Activated CD8-positive, alpha-beta T cell treated with anti-CD3 and anti-CD28 coated beads for 36 hours (primary cell): ENCODE measurements at regions not wholly inside any gene's neighbourhood (a gene's known extent, or its start where the extent isn't known, plus 50 kb on each side); places are given as distances from the start of the nearest gene placed in this dataset.

Experiments
- ATAC-seq: fragments of 200-7000 bp; cut with Tn5 transposase; one replicate; pipeline ENCODE4 v1.10.0; 2021; ENCODE audit warnings: mild to moderate bottlenecking, moderate library complexity
- CTCF ChIA-PET: fragments of 350-600 bp; sonication (Branson Sonifier 250); formaldehyde crosslinking; loops from one replicate; lab custom pipeline; 2021; ENCODE audit warnings: antibody characterized with exemption; lab: Charles Lee
- POLR2A ChIA-PET: fragments of 350-600 bp; sonication (Branson Sonifier 250); formaldehyde crosslinking; loops from one replicate; lab custom pipeline; 2021; ENCODE audit warnings: antibody characterized with exemption; lab: Charles Lee
- DNase-seq: peaks from one replicate; pipeline ENCODE4 v3.0.0-alpha.2; 2020
- H3K27ac Mint-ChIP-seq: one replicate; pipeline ENCODE4 v1.8.0; 2021; ENCODE audit warnings: mild to moderate bottlenecking, mixed read lengths
- H3K27me3 Mint-ChIP-seq: one replicate; pipeline ENCODE4 v1.8.0; 2021; ENCODE audit warnings: mixed read lengths
- H3K36me3 Mint-ChIP-seq: one replicate; pipeline ENCODE4 v1.8.0; 2021; ENCODE audit warnings: low read depth, mixed read lengths
- H3K4me1 Mint-ChIP-seq: one replicate; pipeline ENCODE4 v1.8.0; 2021; ENCODE audit warnings: low read depth, mixed read lengths
- H3K4me3 Mint-ChIP-seq: one replicate; pipeline ENCODE4 v1.8.0; 2021; ENCODE audit warnings: mild to moderate bottlenecking, moderate library complexity, mixed read lengths
- H3K9me3 Mint-ChIP-seq: one replicate; pipeline ENCODE4 v1.8.0; 2021; ENCODE audit warnings: mixed read lengths
- intact Hi-C: fragments of 100-400 bp; cut with micrococcal nuclease; formaldehyde crosslinking; loops from one replicate; pipeline ENCODE4 v1.10.0; 2022
- TF ChIP-seq, protein P1 (sequence below): fragments of 200-600 bp; IDR thresholded peaks from one replicate; pipeline ENCODE4 v1.8.0; 2022; ENCODE audit warnings: antibody characterized with exemption, mild to moderate bottlenecking

DNA sequence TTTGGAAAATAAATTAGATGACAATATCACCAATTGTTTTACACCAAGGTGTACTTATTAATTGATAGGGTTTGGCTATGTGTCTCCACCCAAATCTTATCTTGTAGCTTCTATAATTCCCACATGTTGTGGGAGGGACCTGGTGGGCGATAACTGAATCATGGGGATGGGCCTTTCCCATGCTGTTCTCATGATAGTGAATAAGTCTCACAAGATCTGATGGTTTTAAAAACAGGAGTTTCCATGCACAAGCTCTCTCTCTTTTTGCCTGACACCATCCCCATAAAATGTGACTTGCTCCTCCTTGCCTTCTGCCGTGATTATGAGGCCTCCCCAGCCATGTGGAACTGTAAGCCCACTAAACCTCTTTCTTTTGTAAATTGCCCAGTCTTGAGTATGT is 131.0 kb upstream of the LMO4 start:
- ChIA-PET POLR2A (interaction anchor here (0.6 kb wide), 1 partner anchor 59 kb away, joined by 3 read pairs; no protein-coding TSS in a partner anchor), CTCF (no interaction called here)
- peaks cover 7% of the 10 kb centered on the region for H3K9me3 Mint-ChIP-seq
- intact Hi-C loops, result no loop called here
- H3K4me3 Mint-ChIP-seq, result no peak overlapping the region
- peaks cover 27% of the 10 kb centered on the region for H3K27me3 Mint-ChIP-seq
- no peak for DNase-seq
- ATAC-seq, result no peak
- no peaks in the 10 kb centered on the region for H3K36me3 Mint-ChIP-seq
- TF ChIP-seq, protein P1, sequence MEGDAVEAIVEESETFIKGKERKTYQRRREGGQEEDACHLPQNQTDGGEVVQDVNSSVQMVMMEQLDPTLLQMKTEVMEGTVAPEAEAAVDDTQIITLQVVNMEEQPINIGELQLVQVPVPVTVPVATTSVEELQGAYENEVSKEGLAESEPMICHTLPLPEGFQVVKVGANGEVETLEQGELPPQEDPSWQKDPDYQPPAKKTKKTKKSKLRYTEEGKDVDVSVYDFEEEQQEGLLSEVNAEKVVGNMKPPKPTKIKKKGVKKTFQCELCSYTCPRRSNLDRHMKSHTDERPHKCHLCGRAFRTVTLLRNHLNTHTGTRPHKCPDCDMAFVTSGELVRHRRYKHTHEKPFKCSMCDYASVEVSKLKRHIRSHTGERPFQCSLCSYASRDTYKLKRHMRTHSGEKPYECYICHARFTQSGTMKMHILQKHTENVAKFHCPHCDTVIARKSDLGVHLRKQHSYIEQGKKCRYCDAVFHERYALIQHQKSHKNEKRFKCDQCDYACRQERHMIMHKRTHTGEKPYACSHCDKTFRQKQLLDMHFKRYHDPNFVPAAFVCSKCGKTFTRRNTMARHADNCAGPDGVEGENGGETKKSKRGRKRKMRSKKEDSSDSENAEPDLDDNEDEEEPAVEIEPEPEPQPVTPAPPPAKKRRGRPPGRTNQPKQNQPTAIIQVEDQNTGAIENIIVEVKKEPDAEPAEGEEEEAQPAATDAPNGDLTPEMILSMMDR, result no peak
- H3K4me1 Mint-ChIP-seq, result peaks cover 6% of the 10 kb centered on the region
- H3K27ac Mint-ChIP-seq, result no peak overlapping the region

DNA sequence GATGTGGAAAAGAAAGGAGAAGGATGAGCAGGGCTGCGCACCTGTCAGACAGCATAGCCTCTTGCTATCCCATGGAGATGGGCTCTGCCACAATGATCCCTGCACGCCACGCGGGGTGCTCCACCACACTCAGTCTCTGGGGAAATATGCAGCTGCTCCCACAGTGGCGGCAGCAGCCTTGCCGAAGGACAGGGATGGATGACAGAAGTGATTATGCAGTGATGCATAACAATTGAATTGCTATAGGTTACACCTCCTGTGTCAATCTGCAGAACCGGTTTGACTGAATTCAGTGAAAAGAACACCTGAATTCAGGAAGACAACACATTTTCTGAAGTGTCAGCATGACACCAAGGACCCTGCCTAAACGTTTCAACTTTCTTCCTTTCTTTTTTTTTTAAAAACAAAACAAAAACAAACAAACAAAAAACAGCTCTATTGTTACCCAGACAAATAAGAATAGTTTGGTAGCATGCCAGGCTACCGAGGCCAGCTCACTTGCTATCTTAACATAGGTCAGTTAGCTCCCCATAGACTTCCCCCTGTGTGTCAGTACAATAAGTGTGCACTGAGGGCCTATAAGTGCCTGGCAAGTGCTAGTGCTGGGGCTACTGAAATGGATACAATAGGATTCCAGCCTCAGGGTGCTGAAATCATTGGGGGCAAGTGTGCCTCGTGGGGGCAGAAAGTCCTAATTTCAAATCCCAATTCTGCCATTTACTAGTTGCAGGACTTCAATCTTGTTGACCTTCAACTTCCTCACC is 127.6 kb upstream of the LMO4 start:
- Mint-ChIP-seq H3K27ac (no peak overlapping the region), H3K9me3 (no peaks in the 10 kb centered on the region), H3K27me3 (peaks cover 46% of the 10 kb centered on the region), H3K4me1 (peaks cover 12% of the 10 kb centered on the region), H3K36me3 (no peaks in the 10 kb centered on the region), H3K4me3 (no peak overlapping the region)
- DNase-seq (no peak), ATAC-seq (no peak)
- CTCF ChIA-PET, result no interaction called here
- POLR2A ChIA-PET, result no interaction called here
- intact Hi-C loops, result no loop called here
- TF ChIP-seq, protein P1, result no peak

DNA sequence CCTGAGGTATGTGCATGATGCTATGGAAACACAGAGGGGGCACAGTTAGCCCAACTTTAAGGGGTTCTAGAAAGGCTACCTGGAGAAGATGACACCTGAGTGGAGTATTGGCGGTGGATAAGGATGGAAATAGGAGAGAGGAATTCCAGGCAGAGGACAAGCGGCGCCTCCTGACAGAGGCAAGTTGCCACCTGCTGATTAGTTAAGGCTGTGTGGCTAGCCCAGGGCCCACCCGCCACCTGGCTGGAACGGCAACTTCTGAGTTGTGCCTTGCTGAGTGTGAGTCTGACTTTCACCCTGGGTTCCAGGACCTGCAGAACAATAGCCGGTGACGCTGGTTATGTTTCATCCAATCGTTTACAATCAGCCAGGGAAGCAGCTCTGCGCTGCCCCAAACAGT is 126.9 kb upstream of the LMO4 start:
- POLR2A ChIA-PET, result no interaction called here
- H3K9me3 Mint-ChIP-seq, result no peaks in the 10 kb centered on the region
- no peak overlapping the region for H3K4me3 Mint-ChIP-seq
- H3K36me3 Mint-ChIP-seq, result no peaks in the 10 kb centered on the region
- peaks cover 12% of the 10 kb centered on the region for H3K4me1 Mint-ChIP-seq
- CTCF ChIA-PET, result no interaction called here
- peaks cover 50% of the 10 kb centered on the region for H3K27me3 Mint-ChIP-seq
- no peak overlapping the region for H3K27ac Mint-ChIP-seq
- ATAC-seq (no peak), DNase-seq (no peak)
- TF ChIP-seq, protein P1, result no peak
- intact Hi-C loops, result no loop called here

DNA sequence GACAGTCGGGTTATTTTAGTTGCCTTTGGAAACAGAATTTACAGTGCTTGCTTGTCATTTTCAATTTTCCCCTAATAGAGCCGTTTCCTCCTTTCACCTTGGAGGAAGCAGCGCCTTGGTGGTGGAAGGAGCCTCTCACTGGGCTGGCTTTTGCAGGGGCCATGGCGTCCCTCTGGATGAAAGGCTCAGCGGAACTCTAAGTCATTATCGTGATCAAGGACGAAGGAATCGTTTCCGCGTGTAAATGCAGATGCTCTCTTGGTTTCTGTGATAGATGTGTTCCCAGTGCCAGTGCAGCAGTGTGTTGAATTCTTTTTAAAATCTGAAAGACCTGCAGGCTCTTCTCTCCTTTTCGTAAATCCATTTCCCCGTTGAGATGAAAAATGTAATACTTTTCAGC is 126.2 kb upstream of the LMO4 start:
- Mint-ChIP-seq H3K4me1 (peaks cover 12% of the 10 kb centered on the region), H3K27me3 (peaks cover 51% of the 10 kb centered on the region), H3K27ac (no peak overlapping the region), H3K36me3 (no peaks in the 10 kb centered on the region), H3K4me3 (no peak overlapping the region), H3K9me3 (no peaks in the 10 kb centered on the region)
- CTCF ChIA-PET, result no interaction called here
- no peak for DNase-seq
- intact Hi-C loops, result no loop called here
- POLR2A ChIA-PET, result no interaction called here
- TF ChIP-seq, protein P1, result no peak
- ATAC-seq, result no peak

DNA sequence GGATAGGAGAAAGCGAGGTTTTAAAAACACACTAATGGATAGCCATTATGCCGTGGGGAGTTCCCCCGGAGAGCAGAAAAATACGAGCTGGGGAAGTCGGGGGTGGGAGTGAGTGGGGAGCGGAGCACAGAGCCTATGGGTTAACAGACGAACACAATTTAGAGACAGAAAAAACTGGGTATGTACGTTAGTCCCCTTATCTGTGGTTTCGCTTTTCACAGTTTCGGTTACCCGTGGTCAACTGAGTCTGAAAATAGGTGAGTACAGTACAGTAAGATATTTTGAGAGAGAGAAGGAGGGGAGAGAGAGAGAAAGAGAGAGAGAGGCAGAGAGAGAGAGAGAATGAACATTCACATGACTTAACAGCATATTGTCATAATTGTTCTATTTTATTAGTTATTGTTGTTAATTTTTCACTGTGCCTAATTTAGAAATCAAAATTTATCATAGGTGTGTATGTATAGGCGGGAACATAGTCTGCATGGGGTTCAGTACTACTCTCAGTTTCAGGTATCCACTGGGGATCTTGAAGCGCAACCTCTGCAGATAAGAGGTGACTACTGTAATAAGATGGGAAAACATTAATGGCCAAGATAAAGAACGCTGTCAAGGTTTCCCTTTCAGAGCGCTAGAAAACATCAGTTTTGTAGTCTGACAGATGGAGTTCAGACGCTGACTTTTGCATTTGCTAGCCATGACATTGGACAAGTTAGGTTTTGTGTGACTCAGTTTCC is 125.6 kb upstream of the LMO4 start:
- H3K27ac Mint-ChIP-seq, result no peak overlapping the region
- H3K27me3 Mint-ChIP-seq, result peaks cover 52% of the 10 kb centered on the region
- peak; percentile 20 for DNase-seq
- H3K9me3 Mint-ChIP-seq, result no peaks in the 10 kb centered on the region
- no peaks in the 10 kb centered on the region for H3K36me3 Mint-ChIP-seq
- TF ChIP-seq, protein P1, result no peak
- POLR2A ChIA-PET, result no interaction called here
- peaks cover 12% of the 10 kb centered on the region for H3K4me1 Mint-ChIP-seq
- CTCF ChIA-PET, result interaction anchor here (0.6 kb wide), 1 partner anchor 522 kb away, joined by 3 read pairs; no protein-coding TSS in a partner anchor
- ATAC-seq, result peak; percentile 34
- intact Hi-C loops, result no loop called here
- no peak overlapping the region for H3K4me3 Mint-ChIP-seq
